ENCODE measurements at regions not wholly inside any gene's neighbourhood (a gene's known extent, or its start where the extent isn't known, plus 50 kb on each side); places are given as distances from the start of the nearest gene placed in this dataset.

- H3K4me3 ChIP-seq (ENCODE audit: low read length): no peak overlapping the region
- no peaks in the 10 kb centered on the region for H3K36me3 ChIP-seq (ENCODE audit: control insufficient read depth, insufficient read depth, low read length)
- H3K27me3 ChIP-seq (ENCODE audit: control insufficient read depth, insufficient read depth, low read length): no peaks in the 10 kb centered on the region
- no peak overlapping the region for H3K27ac ChIP-seq (ENCODE audit: low read depth, low read length)
- no peaks in the 10 kb centered on the region for H3K4me1 ChIP-seq (ENCODE audit: control insufficient read depth, insufficient read depth, low read length)
- H3K9ac ChIP-seq (ENCODE audit: low read length): no peak overlapping the region
Measured at GRCh38 chr10:113219446-113219845, 269.4 kb downstream of the TCF7L2 start.

GRCh38 chr10:113221756-113222168 is 271.7 kb downstream of the TCF7L2 start:
- no peak overlapping the region for H3K9ac ChIP-seq (ENCODE audit: low read length)
- no peak overlapping the region for H3K27ac ChIP-seq (ENCODE audit: low read depth, low read length)
- H3K36me3 ChIP-seq (ENCODE audit: control insufficient read depth, insufficient read depth, low read length): no peaks in the 10 kb centered on the region
- no peak overlapping the region for H3K4me3 ChIP-seq (ENCODE audit: low read length)
- no peaks in the 10 kb centered on the region for H3K27me3 ChIP-seq (ENCODE audit: control insufficient read depth, insufficient read depth, low read length)
- H3K4me1 ChIP-seq (ENCODE audit: control insufficient read depth, insufficient read depth, low read length): no peaks in the 10 kb centered on the region

GRCh38 chr10:113222207-113222606 is 272.2 kb downstream of the TCF7L2 start:
- Histone ChIP-seq H3K27ac (ENCODE audit: low read depth, low read length) (no peak overlapping the region), H3K4me3 (ENCODE audit: low read length) (no peak overlapping the region)

GRCh38 chr10:113225364-113225763 is 275.3 kb downstream of the TCF7L2 start:
- Histone ChIP-seq H3K27me3 (ENCODE audit: control insufficient read depth, insufficient read depth, low read length) (no peaks in the 10 kb centered on the region), H3K9ac (ENCODE audit: low read length) (no peak overlapping the region), H3K4me1 (ENCODE audit: control insufficient read depth, insufficient read depth, low read length) (no peaks in the 10 kb centered on the region), H3K27ac (ENCODE audit: low read depth, low read length) (no peak overlapping the region), H3K4me3 (ENCODE audit: low read length) (no peak overlapping the region), H3K36me3 (ENCODE audit: control insufficient read depth, insufficient read depth, low read length) (no peaks in the 10 kb centered on the region)

More at GRCh38 chr10:113222207-113222606, 272.2 kb downstream of the TCF7L2 start:
- Histone ChIP-seq H3K36me3 (ENCODE audit: control insufficient read depth, insufficient read depth, low read length) (no peaks in the 10 kb centered on the region), H3K9ac (ENCODE audit: low read length) (no peak overlapping the region), H3K27me3 (ENCODE audit: control insufficient read depth, insufficient read depth, low read length) (no peaks in the 10 kb centered on the region), H3K4me1 (ENCODE audit: control insufficient read depth, insufficient read depth, low read length) (no peaks in the 10 kb centered on the region)

- no peaks in the 10 kb centered on the region for H3K4me1 ChIP-seq (ENCODE audit: control insufficient read depth, insufficient read depth, low read length)
- no peaks in the 10 kb centered on the region for H3K27me3 ChIP-seq (ENCODE audit: control insufficient read depth, insufficient read depth, low read length)
- no peak overlapping the region for H3K27ac ChIP-seq (ENCODE audit: low read depth, low read length)
- no peaks in the 10 kb centered on the region for H3K36me3 ChIP-seq (ENCODE audit: control insufficient read depth, insufficient read depth, low read length)
- no peak overlapping the region for H3K9ac ChIP-seq (ENCODE audit: low read length)
- H3K4me3 ChIP-seq (ENCODE audit: low read length): no peak overlapping the region
Measured at GRCh38 chr10:113225903-113226302, 275.9 kb downstream of the TCF7L2 start.

- Histone ChIP-seq H3K4me1 (ENCODE audit: control insufficient read depth, insufficient read depth, low read length) (no peaks in the 10 kb centered on the region), H3K27ac (ENCODE audit: low read depth, low read length) (no peak overlapping the region), H3K4me3 (ENCODE audit: low read length) (no peak overlapping the region), H3K9ac (ENCODE audit: low read length) (no peak overlapping the region), H3K27me3 (ENCODE audit: control insufficient read depth, insufficient read depth, low read length) (no peaks in the 10 kb centered on the region), H3K36me3 (ENCODE audit: control insufficient read depth, insufficient read depth, low read length) (no peaks in the 10 kb centered on the region)
Measured at GRCh38 chr10:113226399-113226798, 276.4 kb downstream of the TCF7L2 start.

- Histone ChIP-seq H3K27ac (ENCODE audit: low read depth, low read length) (no peak overlapping the region), H3K9ac (ENCODE audit: low read length) (no peak overlapping the region), H3K4me3 (ENCODE audit: low read length) (no peak overlapping the region), H3K36me3 (ENCODE audit: control insufficient read depth, insufficient read depth, low read length) (no peaks in the 10 kb centered on the region), H3K4me1 (ENCODE audit: control insufficient read depth, insufficient read depth, low read length) (no peaks in the 10 kb centered on the region), H3K27me3 (ENCODE audit: control insufficient read depth, insufficient read depth, low read length) (no peaks in the 10 kb centered on the region)
Measured at GRCh38 chr10:113226831-113227445, 276.9 kb downstream of the TCF7L2 start.

GRCh38 chr10:113228530-113228929 is 278.5 kb downstream of the TCF7L2 start:
- Histone ChIP-seq H3K4me1 (ENCODE audit: control insufficient read depth, insufficient read depth, low read length) (no peaks in the 10 kb centered on the region), H3K27ac (ENCODE audit: low read depth, low read length) (no peak overlapping the region), H3K9ac (ENCODE audit: low read length) (no peak overlapping the region), H3K4me3 (ENCODE audit: low read length) (no peak overlapping the region), H3K36me3 (ENCODE audit: control insufficient read depth, insufficient read depth, low read length) (no peaks in the 10 kb centered on the region), H3K27me3 (ENCODE audit: control insufficient read depth, insufficient read depth, low read length) (no peaks in the 10 kb centered on the region)

GRCh38 chr10:113230011-113230610 is 280.1 kb downstream of the TCF7L2 start:
- no peak overlapping the region for H3K27ac ChIP-seq (ENCODE audit: low read depth, low read length)
- H3K4me3 ChIP-seq (ENCODE audit: low read length): no peak overlapping the region
- no peak overlapping the region for H3K9ac ChIP-seq (ENCODE audit: low read length)
- H3K27me3 ChIP-seq (ENCODE audit: control insufficient read depth, insufficient read depth, low read length): no peaks in the 10 kb centered on the region
- no peaks in the 10 kb centered on the region for H3K36me3 ChIP-seq (ENCODE audit: control insufficient read depth, insufficient read depth, low read length)
- H3K4me1 ChIP-seq (ENCODE audit: control insufficient read depth, insufficient read depth, low read length): no peaks in the 10 kb centered on the region

- Histone ChIP-seq H3K27me3 (ENCODE audit: control insufficient read depth, insufficient read depth, low read length) (no peaks in the 10 kb centered on the region), H3K4me3 (ENCODE audit: low read length) (no peak overlapping the region), H3K9ac (ENCODE audit: low read length) (no peak overlapping the region), H3K36me3 (ENCODE audit: control insufficient read depth, insufficient read depth, low read length) (no peaks in the 10 kb centered on the region), H3K27ac (ENCODE audit: low read depth, low read length) (no peak overlapping the region), H3K4me1 (ENCODE audit: control insufficient read depth, insufficient read depth, low read length) (no peaks in the 10 kb centered on the region)
Measured at GRCh38 chr10:113232928-113233511, 283.0 kb downstream of the TCF7L2 start.

- Histone ChIP-seq H3K4me3 (ENCODE audit: low read length) (no peak overlapping the region), H3K27ac (ENCODE audit: low read depth, low read length) (no peak overlapping the region), H3K36me3 (ENCODE audit: control insufficient read depth, insufficient read depth, low read length) (no peaks in the 10 kb centered on the region), H3K4me1 (ENCODE audit: control insufficient read depth, insufficient read depth, low read length) (no peaks in the 10 kb centered on the region), H3K9ac (ENCODE audit: low read length) (no peak overlapping the region), H3K27me3 (ENCODE audit: control insufficient read depth, insufficient read depth, low read length) (no peaks in the 10 kb centered on the region)
Measured at GRCh38 chr10:113234481-113234880, 284.4 kb downstream of the TCF7L2 start.

GRCh38 chr10:113235508-113235907 is 285.5 kb downstream of the TCF7L2 start:
- no peaks in the 10 kb centered on the region for H3K36me3 ChIP-seq (ENCODE audit: control insufficient read depth, insufficient read depth, low read length)
- no peaks in the 10 kb centered on the region for H3K4me1 ChIP-seq (ENCODE audit: control insufficient read depth, insufficient read depth, low read length)
- H3K4me3 ChIP-seq (ENCODE audit: low read length): no peak overlapping the region
- H3K27me3 ChIP-seq (ENCODE audit: control insufficient read depth, insufficient read depth, low read length): no peaks in the 10 kb centered on the region
- H3K27ac ChIP-seq (ENCODE audit: low read depth, low read length): no peak overlapping the region
- no peak overlapping the region for H3K9ac ChIP-seq (ENCODE audit: low read length)

GRCh38 chr10:113236998-113237397 is 287.0 kb downstream of the TCF7L2 start:
- Histone ChIP-seq H3K9ac (ENCODE audit: low read length) (no peak overlapping the region), H3K27me3 (ENCODE audit: control insufficient read depth, insufficient read depth, low read length) (no peaks in the 10 kb centered on the region), H3K36me3 (ENCODE audit: control insufficient read depth, insufficient read depth, low read length) (no peaks in the 10 kb centered on the region), H3K4me3 (ENCODE audit: low read length) (no peak overlapping the region), H3K27ac (ENCODE audit: low read depth, low read length) (no peak overlapping the region), H3K4me1 (ENCODE audit: control insufficient read depth, insufficient read depth, low read length) (no peaks in the 10 kb centered on the region)

Measured in rectal smooth muscle tissue (tissue), 1 donor.